ENCODE measurements at regions not wholly inside any gene's neighbourhood (a gene's known extent, or its start where the extent isn't known, plus 50 kb on each side); places are given as distances from the start of the nearest gene placed in this dataset.

DNA sequence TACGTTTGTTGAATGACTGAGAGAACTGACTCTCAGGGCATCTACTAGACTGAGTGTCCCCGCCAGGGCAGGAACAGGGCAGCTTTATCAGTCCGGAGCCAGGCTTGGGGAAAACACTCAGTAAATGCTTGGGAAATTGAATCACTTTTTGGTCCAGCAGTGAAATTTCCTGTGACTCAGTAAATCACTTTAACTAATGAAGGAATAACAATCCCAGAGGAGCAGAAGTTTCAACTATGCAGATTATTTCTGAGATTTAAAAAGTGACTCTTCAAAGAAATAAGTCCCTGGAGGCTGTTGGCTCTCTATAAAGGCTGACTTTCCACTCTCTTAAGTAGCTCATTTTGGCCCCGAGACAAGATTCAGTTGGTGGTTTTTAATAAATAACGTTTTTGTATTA, 101.8 kb downstream of the FOXL1 start:
- ATAC-seq (no peak), DNase-seq (no peak)
- intact Hi-C loops (cut with DNase I) = no loop called here
- Histone ChIP-seq H3K9me3 (no peaks in the 10 kb centered on the region), H3K4me1 (peaks cover 3% of the 10 kb centered on the region), H3K27me3 (peaks cover 5% of the 10 kb centered on the region), H3K27ac (no peak overlapping the region), H3K36me3 (no peaks in the 10 kb centered on the region), H3K4me3 (no peak overlapping the region)
- TF ChIP-seq, protein P1, sequence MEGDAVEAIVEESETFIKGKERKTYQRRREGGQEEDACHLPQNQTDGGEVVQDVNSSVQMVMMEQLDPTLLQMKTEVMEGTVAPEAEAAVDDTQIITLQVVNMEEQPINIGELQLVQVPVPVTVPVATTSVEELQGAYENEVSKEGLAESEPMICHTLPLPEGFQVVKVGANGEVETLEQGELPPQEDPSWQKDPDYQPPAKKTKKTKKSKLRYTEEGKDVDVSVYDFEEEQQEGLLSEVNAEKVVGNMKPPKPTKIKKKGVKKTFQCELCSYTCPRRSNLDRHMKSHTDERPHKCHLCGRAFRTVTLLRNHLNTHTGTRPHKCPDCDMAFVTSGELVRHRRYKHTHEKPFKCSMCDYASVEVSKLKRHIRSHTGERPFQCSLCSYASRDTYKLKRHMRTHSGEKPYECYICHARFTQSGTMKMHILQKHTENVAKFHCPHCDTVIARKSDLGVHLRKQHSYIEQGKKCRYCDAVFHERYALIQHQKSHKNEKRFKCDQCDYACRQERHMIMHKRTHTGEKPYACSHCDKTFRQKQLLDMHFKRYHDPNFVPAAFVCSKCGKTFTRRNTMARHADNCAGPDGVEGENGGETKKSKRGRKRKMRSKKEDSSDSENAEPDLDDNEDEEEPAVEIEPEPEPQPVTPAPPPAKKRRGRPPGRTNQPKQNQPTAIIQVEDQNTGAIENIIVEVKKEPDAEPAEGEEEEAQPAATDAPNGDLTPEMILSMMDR (IDR thresholded peaks at IDR 0.05) = no peak

DNA sequence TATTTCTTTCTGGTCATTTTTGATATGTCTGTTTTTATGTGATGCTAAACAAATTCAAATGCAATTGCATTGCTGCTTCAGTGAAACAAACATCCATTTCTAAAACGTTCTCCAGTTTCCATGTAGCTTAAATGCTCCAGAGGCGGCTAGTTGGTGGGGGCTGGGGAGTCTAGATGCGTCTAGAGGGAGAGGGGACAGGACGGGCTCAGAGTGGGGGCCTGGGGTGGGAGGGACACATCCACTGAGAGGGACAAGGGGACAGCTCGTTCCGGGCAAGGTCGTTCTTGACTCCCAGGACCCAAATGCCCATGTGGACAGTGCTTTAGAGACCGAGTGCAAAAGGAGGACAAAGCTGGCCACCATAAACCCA, 102.3 kb downstream of the FOXL1 start:
- Histone ChIP-seq H3K4me3 (no peak overlapping the region), H3K27ac (no peak overlapping the region), H3K27me3 (peaks cover 5% of the 10 kb centered on the region), H3K4me1 (peaks cover 3% of the 10 kb centered on the region), H3K9me3 (no peaks in the 10 kb centered on the region), H3K36me3 (no peaks in the 10 kb centered on the region)
- intact Hi-C loops (cut with DNase I) = no loop called here
- TF ChIP-seq, protein P1 (IDR thresholded peaks at IDR 0.05) = no peak
- no peak for DNase-seq
- ATAC-seq = no peak

DNA sequence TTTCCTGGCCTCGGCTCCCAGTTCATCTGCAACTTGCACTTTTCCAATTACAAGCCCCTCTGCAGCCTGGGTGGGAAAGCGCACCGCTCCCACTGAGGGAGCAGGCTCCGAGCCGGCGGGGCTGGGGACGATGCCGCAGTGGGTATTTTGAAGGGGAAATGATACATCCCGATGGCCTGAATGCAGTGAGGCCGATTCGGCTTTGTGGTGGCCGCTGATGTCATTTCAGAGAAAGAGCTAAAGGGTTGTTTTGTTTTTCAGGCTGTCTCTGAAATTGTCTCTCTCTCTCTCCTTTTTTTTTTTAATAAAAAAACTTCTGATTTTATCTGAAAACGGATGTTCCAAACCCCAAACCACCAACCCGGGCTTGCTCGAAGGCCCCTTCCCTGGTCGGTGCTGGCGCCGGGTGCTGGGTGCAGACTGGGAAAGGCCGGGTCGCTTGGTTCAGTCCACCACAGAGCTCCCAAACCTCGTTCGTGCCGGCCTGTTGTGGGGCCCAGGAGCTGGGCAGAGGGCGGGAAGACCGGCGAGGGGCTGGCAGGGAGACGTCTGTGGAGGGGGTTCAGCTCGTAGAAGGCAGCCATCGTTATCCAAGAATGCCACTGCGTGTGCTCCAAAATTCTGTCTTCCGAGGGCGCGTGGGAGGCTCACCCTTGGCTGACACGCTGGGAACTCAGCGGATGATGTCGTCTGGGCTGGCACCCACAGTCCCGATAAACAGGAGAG, 102.8 kb downstream of the FOXL1 start:
- intact Hi-C loops (cut with DNase I) = no loop called here
- H3K4me1 ChIP-seq = peaks cover 3% of the 10 kb centered on the region
- no peak overlapping the region for H3K4me3 ChIP-seq
- H3K27ac ChIP-seq = peak overlapping the region; percentile 17
- TF ChIP-seq, protein P1 (IDR thresholded peaks at IDR 0.05) = no peak
- DNase-seq (no peak), ATAC-seq (no peak)
- H3K27me3 ChIP-seq = peaks cover 5% of the 10 kb centered on the region
- H3K9me3 ChIP-seq = no peaks in the 10 kb centered on the region
- H3K36me3 ChIP-seq = no peaks in the 10 kb centered on the region

DNA sequence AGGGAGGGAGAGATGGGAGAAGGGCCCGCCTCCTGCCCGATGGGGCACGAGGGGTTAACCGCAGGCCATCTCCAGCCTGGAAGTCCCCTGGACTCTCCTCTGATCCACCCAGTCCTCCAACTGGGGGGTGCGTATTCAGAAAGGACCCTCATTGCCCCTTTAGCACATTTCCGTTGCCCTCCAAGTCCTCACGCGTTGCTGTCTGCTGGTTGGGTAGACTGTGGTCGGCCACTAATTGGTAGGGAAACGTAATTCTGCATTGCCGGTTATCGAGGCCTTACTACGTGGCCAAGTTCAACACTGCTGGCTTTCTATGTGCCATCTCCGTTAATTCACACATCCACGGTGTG, 103.4 kb downstream of the FOXL1 start:
- TF ChIP-seq, protein P1 (IDR thresholded peaks at IDR 0.05) = no peak
- Histone ChIP-seq H3K4me1 (peaks cover 3% of the 10 kb centered on the region), H3K9me3 (no peaks in the 10 kb centered on the region), H3K36me3 (no peaks in the 10 kb centered on the region), H3K4me3 (no peak overlapping the region), H3K27ac (no peak overlapping the region), H3K27me3 (peaks cover 5% of the 10 kb centered on the region)
- intact Hi-C loops (cut with DNase I) = no loop called here
- ATAC-seq (peak; percentile 14), DNase-seq (no peak)

DNA sequence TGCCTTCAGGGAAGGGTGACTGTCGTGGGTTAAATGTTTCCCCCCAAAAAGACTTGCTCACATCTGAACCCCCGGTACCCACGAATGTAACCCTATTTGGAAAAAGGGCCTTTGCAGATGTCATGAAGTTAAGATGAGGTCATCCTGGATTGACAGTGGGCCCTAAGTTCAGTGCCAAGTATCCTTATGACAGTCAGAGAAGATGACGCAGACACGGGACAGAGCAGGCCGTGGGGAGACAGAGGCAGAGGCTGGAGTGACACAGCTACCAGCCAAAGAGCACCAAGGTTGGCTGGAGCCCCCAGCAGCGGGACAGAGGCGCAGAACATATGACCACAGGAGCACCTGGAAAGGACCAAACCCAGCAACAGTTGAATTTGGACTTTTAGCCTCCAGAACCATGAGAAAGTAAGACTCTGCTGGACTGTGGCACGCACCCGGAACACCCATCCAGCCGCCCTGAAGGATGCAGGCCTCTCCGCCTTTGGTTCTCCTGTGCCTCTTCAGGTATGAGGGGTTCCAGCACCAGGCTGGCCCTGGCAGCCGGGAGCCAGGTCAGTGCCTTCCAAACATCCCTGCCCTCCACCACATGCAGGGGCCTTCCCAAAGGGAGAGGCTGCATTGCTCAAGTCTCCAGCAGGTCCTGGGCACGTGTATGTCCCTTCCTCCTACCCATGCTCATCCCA, 104.0 kb downstream of the FOXL1 start:
- peaks cover 3% of the 10 kb centered on the region for H3K4me1 ChIP-seq
- TF ChIP-seq, protein P1 (IDR thresholded peaks at IDR 0.05) = no peak
- H3K9me3 ChIP-seq = no peaks in the 10 kb centered on the region
- no peak overlapping the region for H3K4me3 ChIP-seq
- ATAC-seq (no peak), DNase-seq (no peak)
- H3K27me3 ChIP-seq = peaks cover 5% of the 10 kb centered on the region
- intact Hi-C loops (cut with DNase I) = no loop called here
- H3K36me3 ChIP-seq = no peaks in the 10 kb centered on the region
- no peak overlapping the region for H3K27ac ChIP-seq

Measured in upper lobe of right lung (tissue), 1 donor.